Thoracic aorta (tissue), 2 donors: ENCODE measurements at regions not wholly inside any gene's neighbourhood (a gene's known extent, or its start where the extent isn't known, plus 50 kb on each side); places are given as distances from the start of the nearest gene placed in this dataset.

Experiments
- ATAC-seq: fragments of 150-250 bp; one replicate; pipeline ENCODE4 v1.8.0; 2017; ENCODE audit warnings: low read depth; ENCODE audit not compliant: insufficient number of reproducible peaks, low FRiP score
- DNase-seq: peaks from one replicate; pipeline ENCODE4 v3.0.0-alpha.2; 2020; ENCODE audit warnings: low spot score
- H3K27ac ChIP-seq, 2 donors: fragments of 200-600 bp; sonication (generic); 1 replicate in 1 of 2; 2 replicates in 1 of 2; pipeline ENCODE4 v1.5.1; 2016; ENCODE audit warnings: mild to moderate bottlenecking in 2 of 2, moderate library complexity in 2 of 2
- H3K27me3 ChIP-seq: fragments of 200-600 bp; sonication (generic); replicated peaks from 2 replicates; pipeline ENCODE4 v1.6.0; 2016; ENCODE audit warnings: mild to moderate bottlenecking; ENCODE audit not compliant: insufficient read depth
- H3K36me3 ChIP-seq: fragments of 200-600 bp; sonication (generic); one replicate; pipeline ENCODE4 v1.5.1; 2016
- H3K4me1 ChIP-seq, 2 donors: fragments of 200-600 bp; sonication (generic); 1 replicate in 1 of 2; 2 replicates in 1 of 2; pipeline versions ENCODE4 v1.5.1 to v1.6.0; 2016; ENCODE audit warnings: low read depth in 2 of 2, mild to moderate bottlenecking in 1 of 2; ENCODE audit not compliant: control insufficient read depth in 1 of 2
- H3K4me3 ChIP-seq: fragments of 200-600 bp; sonication (generic); 2 replicates; pipeline ENCODE4 v1.5.1; 2016; ENCODE audit warnings: mild to moderate bottlenecking
- H3K9me3 ChIP-seq: fragments of 200-600 bp; sonication (generic); 2 replicates; pipeline ENCODE4 v1.5.1; 2016
- CTCF ChIP-seq: fragments of 200-600 bp; sonication (generic); IDR thresholded peaks from one replicate; pipeline ENCODE4 v1.5.1; 2019; ENCODE audit warnings: antibody characterized with exemption

- no peaks in the 10 kb centered on the region for H3K27me3 ChIP-seq
- H3K4me3 ChIP-seq: no peak overlapping the region
- TF ChIP-seq CTCF: no peak
- no peak for DNase-seq
- no peaks in the 10 kb centered on the region for H3K9me3 ChIP-seq
- no peak for ATAC-seq
- no peak overlapping the region for H3K27ac ChIP-seq
- H3K4me1 ChIP-seq: no peaks in the 10 kb centered on the region
- no peaks in the 10 kb centered on the region for H3K36me3 ChIP-seq
Observed at GRCh38 chr6:113425977-113426660, 431.0 kb upstream of the MARCKS start.

- DNase-seq (no peak), ATAC-seq (no peak)
- no peaks in the 10 kb centered on the region for H3K36me3 ChIP-seq
- H3K27me3 ChIP-seq: no peaks in the 10 kb centered on the region
- no peak overlapping the region for H3K27ac ChIP-seq
- TF ChIP-seq CTCF: no peak
- H3K4me1 ChIP-seq: no peaks in the 10 kb centered on the region
- H3K4me3 ChIP-seq: no peak overlapping the region
- no peaks in the 10 kb centered on the region for H3K9me3 ChIP-seq
Observed at GRCh38 chr6:113427617-113428016, 429.5 kb upstream of the MARCKS start.

- no peaks in the 10 kb centered on the region for H3K27me3 ChIP-seq
- H3K4me3 ChIP-seq: no peak overlapping the region
- no peaks in the 10 kb centered on the region for H3K36me3 ChIP-seq
- TF ChIP-seq CTCF: no peak
- peaks cover 2 to 6% of the 10 kb centered on the region in 2 donors for H3K4me1 ChIP-seq
- H3K27ac ChIP-seq: no peak overlapping the region
- no peaks in the 10 kb centered on the region for H3K9me3 ChIP-seq
- DNase-seq (no peak), ATAC-seq (no peak)
Observed at GRCh38 chr6:113428702-113429101, 428.4 kb upstream of the MARCKS start.

GRCh38 chr6:113432521-113433334 is 424.4 kb upstream of the MARCKS start:
- DNase-seq: no peak
- H3K36me3 ChIP-seq: no peaks in the 10 kb centered on the region
- no peak overlapping the region for H3K4me3 ChIP-seq
- no peaks in the 10 kb centered on the region for H3K9me3 ChIP-seq
- H3K27me3 ChIP-seq: no peaks in the 10 kb centered on the region
- H3K4me1 ChIP-seq: peaks cover 6 to 8% of the 10 kb centered on the region in 2 donors
- ATAC-seq: no peak
- H3K27ac ChIP-seq: no peak overlapping the region
- no peak for TF ChIP-seq CTCF

GRCh38 chr6:113433335-113433991 is 423.7 kb upstream of the MARCKS start:
- no peaks in the 10 kb centered on the region for H3K36me3 ChIP-seq
- peaks cover 6 to 8% of the 10 kb centered on the region in 2 donors for H3K4me1 ChIP-seq
- H3K4me3 ChIP-seq: no peak overlapping the region
- H3K27ac ChIP-seq: no peak overlapping the region
- ATAC-seq (no peak), DNase-seq (no peak)
- H3K9me3 ChIP-seq: no peaks in the 10 kb centered on the region
- H3K27me3 ChIP-seq: no peaks in the 10 kb centered on the region
- TF ChIP-seq CTCF: no peak
